Kidney glomerular epithelial cell (primary cell): ENCODE measurements at regions not wholly inside any gene's neighbourhood (a gene's known extent, or its start where the extent isn't known, plus 50 kb on each side); places are given as distances from the start of the nearest gene placed in this dataset.

Experiments
- DNase-seq: peaks from one replicate; lab custom pipeline; 2025; lab: John Stamatoyannopoulos, UW

DNA sequence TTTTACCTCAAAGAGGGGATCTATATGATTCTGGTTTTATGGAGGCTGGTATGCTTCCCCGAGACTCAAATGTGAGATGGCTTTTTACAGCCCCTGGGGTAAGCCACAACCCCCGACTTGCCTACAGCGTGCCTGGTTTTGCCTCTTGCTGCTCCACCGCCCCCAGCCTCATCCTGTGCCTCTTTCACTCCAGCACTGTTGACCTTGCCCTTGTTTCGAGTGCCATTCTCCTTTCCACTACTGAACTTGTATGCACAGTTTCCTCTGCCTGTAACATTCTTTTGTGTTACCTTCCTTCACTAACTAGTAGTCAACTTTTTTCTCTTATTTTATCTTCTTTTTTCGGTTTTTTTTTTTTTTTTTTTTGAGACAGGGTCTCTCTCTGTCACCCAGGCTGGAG lies 219.0 kb upstream of the ZBED5 start:
- DNase-seq, result no peak

DNA sequence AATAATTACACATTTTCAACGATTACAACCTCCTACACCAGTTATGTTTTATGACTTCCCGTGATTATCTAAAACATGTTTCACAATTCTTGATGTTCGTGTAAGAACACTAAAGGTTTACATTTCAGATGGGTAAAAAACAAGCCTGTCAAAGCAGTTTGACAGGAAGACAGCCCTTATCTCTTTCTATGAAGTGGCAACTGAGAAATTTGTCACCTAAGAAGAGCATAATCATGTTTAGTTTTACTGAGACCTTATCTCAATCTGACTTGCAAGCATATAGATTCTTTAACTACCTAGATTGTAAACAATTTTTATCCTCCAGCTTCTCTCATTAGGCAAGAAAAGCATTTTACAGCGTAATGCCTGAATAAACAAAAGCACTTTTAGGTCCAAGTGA lies 218.4 kb upstream of the ZBED5 start:
- no peak for DNase-seq

DNA sequence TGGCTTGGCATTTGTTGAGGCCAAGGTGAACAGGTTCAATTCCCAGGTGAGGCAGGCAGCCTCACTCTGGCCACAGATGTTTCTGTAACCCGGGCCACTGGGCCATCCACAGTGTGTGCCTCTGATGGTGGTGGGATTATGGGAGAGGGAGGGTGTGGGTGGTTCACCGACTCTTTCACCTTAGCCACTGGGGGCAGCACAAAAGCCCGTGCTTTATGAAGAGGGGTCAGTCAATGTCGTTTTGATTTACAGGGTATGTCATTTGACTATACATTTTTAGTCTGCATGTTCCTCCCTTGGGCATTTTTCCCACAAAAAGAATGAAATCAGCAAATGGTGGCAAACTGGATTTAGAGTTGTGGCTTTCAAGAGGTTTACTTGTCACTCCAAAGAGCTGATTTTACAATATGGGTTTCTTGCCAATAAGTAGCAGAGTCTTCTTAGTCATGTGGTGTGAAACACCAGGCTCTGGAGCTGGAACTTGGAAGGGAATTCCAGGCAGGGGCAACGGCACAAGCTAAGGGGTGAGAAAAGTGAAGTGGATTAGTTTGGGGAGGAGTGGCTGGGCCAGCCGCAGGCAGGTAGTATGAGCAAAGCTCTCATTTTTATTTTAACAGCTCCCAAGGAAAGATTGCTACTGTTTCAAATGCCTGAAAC lies 217.8 kb upstream of the ZBED5 start:
- DNase-seq, result no peak

DNA sequence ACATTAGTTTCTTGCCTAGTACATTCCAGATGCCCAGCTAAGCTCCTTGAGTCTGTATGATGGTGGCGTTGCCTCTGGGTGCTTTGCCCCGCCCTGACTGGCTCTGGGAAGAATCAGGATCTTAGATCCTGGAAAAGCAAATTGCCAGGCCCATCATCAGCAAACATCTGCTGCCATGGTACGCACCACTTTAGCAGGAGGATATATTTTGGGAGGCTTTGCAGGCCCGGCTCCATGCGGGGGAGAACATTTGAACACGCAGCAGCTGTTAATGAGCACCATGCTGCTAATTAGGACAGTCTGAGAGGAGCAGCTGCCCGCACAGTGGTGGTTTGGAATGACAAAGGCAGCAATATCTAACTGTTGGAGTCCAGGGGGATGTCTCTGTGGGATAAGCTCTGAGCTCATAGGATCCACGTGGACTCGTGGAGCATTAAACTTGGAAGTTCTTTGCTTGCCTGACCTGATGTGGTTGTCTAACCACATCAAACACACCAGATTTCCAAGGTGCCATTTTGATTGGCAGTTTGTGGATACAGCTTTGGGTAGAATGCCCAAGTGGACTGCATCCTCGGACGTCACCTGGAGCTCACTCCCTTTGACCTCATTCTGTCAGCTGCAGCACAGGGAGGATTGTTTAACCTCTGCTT lies 217.0 kb upstream of the ZBED5 start:
- DNase-seq, result no peak

DNA sequence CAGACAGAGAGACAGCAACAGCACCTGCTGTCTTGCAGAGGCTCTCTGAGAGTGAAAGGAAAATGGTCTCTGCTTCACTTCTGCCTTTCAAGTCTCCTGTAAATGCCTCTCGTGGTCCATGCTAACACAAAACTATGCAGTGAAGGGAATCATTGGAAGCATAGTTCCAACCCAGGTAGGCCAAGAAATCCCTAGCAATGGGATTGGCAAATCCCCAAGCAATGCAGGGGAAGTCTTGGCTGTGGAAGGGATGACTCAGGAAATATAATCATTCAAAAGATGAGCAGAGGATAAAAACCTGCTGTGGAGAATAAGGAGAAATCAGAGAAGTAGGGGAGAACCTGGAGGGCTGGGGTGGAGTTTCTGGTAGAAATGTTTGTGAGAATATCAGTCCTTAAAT lies 216.1 kb upstream of the ZBED5 start:
- no peak for DNase-seq

DNA sequence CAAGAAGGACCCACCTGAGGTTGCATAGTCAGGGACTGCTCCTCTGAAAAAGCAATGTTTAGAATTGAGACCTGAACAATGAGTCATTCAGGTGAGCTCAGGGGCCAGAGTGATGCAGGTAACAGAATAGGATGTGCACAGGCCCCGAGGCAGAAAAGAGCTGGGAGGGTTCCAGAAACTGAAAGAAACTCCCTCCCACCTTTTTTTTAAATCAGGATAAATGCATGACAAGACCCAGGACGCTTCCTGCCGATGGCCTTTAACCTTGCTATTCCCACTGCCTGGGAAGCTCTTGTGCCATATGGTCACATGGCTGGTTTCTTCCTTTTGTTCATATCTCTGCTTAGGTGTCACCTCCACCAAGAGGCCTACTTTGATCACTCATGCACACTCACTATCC lies 214.2 kb upstream of the ZBED5 start:
- DNase-seq, result no peak

DNA sequence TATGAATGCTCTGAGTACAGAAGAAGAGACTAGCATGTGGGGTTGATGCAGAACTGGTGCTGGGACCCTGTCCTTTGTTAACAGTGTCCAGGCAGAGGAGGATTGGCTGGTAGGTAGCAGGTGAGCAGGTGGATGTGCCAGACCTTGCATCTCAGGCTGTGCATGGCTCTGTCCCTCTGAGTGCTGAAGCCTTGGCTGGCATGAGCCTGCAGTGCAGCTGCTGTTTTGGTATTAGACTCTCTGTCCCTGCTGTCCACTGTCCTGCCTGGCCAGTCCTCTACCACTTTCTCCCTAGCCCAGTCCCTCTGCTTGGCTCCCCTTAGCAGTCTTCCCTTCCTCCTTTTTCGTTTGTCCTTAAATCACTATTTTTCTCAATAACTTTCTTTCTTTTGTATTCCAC lies 213.6 kb upstream of the ZBED5 start:
- no peak for DNase-seq

DNA sequence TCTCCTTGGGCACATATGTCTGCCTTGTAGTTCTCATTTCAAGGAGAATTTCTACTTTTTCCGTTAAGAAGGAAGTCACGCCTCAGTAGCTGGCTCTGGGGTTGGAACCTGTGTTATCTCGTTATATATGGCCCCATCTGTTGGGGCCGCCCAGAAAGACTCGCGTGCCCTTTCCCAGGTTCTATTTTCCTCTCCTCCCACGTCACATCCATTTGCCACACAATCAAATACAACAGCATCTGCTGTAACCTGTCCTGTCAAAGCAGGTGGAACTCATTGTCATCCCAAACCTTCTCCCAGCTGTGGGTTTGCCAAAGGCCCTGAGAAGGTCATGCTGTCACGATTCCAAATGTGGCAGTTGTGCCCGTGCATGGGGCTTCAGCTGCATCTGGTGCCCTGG lies 213.1 kb upstream of the ZBED5 start:
- no peak for DNase-seq

DNA sequence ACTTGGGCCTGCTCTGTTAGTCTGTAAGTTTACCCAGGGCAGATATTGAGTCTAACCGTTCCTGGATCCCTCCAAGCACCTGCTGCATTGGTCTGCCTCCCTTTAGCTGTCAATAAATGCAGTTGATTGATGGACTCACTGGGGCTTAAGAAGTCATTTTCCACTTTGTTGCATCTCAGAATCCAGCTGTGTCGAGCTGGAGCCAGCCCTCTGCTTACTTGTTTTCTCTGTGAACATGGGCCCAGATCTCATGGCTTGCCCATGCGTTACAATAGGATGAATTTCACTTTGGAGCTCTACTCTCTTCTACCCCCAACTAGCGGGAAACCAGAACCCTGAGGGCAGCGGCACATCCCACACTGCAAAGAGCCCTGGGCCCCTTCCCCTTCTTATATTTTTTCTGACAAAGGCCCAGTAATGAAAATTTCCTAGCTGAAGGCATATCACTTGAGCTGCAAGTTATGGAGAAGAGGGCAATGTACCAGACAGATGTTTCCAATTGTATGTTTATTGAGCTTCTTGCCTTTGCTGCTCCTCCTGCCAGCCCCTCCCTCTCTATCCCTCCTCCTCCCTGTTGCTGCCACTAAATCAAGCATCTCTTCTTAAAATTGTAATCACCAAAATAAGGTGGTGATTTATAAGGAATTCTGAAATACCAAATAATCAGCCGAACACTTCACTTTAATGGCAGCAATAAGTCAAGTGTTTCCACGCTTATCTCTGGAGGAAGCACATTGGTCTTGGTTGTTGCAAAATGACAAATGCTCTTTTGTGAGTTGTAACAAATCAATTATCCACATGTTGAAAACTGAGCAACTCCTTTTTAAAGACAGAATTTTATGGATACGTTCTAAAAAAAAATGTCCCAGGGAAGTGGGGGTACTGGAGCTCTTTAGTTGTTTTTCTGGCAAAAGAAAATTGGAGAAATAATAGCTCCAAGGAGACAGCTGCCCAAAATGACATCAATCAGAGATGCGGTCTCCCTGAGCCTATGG lies 212.3 kb upstream of the ZBED5 start:
- DNase-seq, result no peak

DNA sequence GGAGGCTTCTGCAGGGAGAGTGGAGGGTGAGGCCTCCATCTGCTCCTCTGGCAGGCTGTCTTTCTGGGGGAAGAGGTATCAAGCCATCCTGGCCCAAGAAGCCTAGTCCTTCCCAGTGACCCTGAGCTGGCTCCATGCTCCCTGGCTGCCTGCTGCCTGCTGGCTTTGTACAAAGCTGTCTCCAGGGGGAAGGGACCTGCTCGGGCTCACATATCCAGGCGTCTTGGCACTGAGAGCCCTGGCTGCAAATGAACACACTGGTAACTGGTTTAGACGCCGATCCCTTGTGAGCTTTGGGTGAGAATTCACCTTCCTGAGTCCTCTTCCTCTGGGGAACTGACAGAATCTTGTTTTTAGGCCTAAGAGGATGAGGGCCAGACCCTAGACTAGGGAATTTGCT lies 210.3 kb upstream of the ZBED5 start:
- DNase-seq, result no peak

DNA sequence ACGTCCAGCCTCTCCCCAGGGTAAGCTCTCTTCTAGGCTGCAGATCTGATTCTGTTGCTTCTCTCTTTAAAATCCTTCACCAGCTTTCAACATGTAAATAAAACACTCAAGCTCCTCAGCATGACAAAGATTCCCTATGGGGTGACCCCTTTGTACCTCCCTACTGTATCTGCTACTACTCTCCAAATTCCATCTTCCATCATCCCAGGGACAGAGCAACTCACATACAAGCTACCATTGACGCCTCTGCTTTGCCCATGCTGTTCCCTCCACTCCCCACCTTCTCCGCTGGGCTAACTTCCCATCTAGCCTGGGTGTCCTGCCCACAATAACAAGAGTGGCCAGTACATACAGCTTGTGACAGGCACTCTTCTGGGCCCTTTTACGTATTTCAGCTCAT lies 207.5 kb upstream of the ZBED5 start:
- no peak for DNase-seq

DNA sequence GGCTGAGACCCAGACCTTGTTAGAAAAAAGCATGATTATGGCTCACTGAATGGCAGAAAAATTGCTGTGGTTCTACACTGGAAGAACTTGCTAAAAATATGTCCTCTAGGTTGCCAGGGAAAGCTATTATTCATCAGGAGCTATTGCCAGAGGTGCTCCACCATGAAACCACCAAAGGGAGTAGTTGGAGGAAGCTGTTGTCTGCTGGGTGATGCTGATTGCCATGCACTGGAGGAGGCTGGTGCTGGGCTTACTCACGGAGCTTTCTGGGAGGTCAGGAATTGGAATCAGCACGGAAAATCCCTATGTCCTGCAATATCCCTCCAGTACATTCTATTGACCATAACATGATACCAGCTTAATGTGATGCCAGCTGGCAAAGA lies 199.6 kb upstream of the ZBED5 start:
- DNase-seq, result peak; percentile 65

DNA sequence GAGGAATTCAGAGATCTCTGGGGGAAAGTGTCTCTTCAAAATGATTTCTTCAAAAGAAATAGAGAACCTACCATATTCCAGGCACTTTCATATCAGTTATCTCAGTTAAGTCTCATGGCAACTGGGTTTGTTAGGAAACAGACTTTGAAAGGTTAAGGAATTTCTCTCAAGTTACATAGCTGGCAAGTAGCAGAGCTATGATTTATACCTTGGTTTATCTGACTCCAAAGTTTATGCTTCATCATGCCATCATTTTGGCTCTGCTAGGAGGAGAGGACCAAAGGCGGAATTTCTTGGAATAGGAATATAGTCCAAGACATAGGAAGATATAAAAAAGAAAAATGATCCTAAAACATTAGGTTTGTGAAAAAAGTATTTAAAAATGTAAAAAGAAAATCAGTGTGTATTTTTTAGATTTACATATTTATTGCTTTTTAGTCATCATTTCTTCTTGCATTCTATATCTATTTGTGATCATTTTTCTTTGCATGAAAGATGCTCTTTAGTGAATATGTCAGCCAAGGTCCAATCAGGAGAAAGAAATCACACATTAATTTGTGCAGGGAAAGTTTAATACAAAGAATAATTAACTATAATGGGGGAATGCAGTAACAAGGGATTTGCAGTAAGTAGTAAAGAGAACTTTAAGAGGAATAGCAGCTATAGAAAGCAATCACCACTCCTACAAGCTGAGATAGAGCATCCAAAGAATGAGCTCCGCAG lies 199.1 kb upstream of the ZBED5 start:
- DNase-seq, result no peak

DNA sequence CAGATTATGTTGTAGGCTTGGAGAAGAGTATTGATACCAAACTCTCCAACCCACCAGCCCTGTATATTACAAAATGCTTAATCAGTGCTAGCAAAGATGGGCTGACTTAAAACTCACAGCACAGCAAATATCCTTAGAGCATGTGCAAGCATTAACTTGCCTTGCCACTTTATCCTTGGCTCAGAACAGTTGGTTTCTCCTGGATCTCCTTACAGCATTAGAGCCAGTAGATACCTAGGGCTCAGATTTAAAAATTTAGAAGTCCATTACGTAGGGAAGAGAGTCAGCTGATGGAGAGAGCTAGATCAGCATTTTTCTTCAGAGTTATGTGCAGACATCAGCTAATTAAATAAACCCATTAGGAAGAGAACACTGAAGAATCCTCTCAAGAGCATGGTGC lies 198.5 kb upstream of the ZBED5 start:
- DNase-seq, result no peak

DNA sequence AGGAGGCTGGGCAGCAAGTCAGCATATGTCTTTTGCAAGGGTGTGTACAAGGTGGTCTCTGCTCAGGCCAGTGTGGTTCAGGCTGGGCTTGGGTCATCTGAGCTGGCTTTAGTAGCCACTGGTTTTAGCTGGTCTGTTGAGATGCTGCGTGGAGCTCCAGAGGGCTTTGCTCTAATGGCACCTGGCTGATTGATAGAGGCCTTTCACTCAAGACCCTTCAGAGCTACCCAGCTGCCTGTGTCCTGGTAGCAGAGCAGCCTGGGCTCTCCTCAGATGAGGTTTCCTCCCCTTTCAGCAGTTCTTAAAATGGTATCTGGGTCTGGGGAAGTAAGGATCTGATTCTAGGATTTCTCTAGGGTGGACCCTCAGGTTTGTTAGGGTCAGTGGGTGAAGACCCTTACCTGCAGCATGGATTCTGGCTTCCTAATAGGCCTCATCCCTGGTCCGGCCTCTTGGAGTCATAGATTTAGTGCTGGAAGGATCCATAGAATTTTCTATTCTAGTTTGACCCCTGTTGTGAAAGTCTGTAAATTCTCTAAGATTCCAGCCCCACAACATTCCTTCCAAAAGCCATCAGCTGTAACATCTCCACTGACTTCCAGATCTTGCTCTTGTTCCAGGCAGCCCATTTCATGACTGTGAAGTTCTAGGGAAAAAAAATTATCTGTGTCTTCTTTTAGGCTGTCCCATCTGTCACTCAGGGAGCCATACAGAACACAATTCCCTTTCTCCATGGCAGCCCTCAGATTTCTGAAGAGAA lies 190.2 kb upstream of the ZBED5 start:
- no peak for DNase-seq

DNA sequence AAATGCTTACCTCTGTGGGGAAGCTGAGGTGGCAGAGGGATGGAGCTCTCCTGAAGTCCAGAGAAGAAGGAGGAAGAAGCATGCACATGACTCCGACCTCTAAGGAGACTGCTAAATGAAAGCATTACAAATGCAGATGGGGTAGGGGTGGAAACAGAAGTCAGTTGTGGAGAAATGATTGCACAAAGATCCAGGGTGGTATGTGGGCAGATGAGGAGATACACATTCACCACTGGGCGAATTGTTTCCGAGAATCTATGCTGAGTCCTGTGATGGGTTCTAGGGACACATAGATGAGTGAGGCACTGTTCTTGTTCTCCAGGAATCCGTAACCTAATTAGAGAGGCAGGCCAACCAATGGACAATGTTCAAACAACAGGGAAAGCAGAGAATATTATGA lies 188.9 kb upstream of the ZBED5 start:
- no peak for DNase-seq

DNA sequence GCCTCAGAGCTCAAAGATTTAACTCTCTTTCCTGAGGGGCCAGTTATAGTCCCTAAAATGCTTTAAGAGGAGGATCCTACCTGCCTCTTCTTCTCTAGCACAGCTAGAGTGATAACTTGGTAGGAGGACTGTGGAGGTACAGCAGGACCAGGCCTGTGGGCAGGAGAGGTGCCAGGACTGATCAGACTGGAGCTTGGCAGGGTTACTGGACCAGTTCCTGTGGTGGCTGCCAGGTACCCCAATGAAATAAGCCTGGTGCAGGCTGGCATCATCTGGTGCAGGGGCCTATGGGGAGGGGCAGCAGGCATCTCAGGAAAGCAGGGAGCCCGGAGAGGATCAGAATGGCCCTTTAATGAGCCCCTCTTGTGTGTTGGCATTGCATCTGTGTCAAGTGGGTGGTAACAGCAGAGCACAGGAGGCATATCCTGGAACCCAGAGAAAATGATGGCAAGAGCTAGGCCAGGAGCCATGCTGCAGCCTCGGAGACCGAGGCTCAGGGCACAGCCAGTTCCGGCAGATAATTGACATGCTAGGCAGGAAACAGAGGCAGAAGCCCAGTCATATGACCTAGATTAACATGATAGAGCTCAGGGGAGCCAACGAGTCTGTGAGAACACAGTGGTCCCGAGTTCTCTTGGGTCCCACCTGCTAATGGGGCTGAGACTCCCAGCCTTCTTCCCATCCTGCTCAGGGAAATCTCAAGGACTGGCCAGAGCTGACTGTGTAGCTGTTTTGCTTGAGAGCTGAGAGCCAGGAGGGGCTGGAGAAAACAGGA lies 187.5 kb upstream of the ZBED5 start:
- no peak for DNase-seq

DNA sequence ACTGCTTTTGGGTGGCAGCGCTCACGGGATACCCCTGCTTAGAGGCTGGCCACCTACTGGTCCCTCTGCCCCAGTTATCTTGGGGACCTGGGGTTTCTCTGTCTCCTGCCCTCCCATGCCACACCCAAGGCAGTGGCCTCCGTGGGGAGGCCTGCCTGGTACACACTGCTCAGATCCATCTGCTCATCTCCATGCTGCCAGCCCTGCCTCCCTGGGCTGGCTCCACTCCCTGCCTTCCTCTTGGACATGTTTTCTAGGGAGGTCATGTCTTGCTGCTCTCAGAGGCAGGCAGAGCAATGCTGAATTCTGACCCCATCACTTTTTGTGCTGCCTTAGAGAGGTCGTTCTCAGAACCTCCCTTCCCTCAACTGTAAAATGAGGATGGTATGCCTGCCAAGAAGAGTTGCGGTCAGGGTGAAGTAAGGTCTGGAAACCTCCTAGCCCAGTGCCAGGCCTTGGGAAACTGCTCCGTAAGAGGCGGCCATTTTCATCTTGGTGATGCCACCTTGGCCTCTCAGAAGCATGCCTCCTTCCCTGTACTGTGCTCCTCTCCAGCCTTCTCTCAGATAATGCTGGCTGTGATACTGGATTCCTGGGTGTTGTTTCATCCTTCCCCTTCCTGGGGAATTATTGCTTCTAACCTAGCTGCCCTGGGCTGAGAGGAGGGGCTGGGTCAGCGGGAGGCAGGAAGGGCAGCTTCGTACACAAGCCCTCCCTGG lies 186.4 kb upstream of the ZBED5 start:
- DNase-seq, result no peak

DNA sequence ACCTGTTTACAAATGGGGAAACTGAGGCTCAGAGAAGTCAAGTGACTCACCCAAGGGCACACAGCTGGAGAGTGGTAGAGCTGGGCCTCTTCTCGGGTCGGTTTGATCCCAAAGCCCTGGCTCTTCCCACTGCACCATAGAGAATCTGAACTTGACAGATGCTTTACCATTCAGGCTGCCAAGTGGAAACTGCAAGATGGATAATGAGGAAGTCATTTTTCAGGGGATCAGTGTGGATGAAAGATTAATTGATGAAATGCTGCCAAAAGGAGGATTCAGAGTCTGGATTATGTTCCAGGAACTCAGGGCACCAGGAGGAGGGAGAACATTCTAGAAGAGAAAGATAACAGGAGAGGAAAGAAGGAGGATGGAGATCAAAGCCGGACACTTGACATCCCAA lies 185.9 kb upstream of the ZBED5 start:
- no peak for DNase-seq
